ENCODE measurements at regions not wholly inside any gene's neighbourhood (a gene's known extent, or its start where the extent isn't known, plus 50 kb on each side); places are given as distances from the start of the nearest gene placed in this dataset.

GRCh38 chr4:57430726-57431125 is 320.5 kb upstream of the IGFBP7 start:
- TF ChIP-seq POLR2A (IDR thresholded peaks at IDR 0.05) (no peak), CTCF (IDR thresholded peaks at IDR 0.05) (no peak)

Measured in heart left ventricle (tissue), 13 donors.